HS-27A (cell line): ENCODE measurements at regions not wholly inside any gene's neighbourhood (a gene's known extent, or its start where the extent isn't known, plus 50 kb on each side); places are given as distances from the start of the nearest gene placed in this dataset.
"Not testable (repeated sequence)": the region's sequence is repeated elsewhere in the genome, so short reads cannot be mapped to it uniquely, and the experiment has no call there.

Experiments used
- DNase-seq: peaks from one replicate; pipeline ENCODE4 v3.0.0-alpha.2; 2012; ENCODE audit warnings: low read depth, missing footprints

DNA sequence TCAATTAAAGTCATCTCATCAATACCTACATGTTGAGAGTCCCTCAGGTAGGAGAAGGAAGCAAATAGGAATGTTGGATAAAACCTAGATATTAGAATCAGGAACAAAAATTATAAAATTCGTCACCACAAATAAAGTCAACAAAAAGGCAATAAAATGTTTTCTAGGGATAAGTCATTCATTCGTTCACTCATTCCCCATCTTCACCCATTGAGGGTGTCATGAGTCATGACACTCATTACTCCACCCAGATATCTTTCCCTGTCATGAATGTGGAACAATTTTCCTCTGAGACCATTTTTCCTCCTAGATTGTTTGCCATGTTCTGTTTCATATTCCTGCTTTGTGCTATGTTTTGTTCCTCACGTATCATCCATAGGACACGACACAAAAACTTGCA, 50.9 kb upstream of the OLIG3 start:
- no peak for DNase-seq

DNA sequence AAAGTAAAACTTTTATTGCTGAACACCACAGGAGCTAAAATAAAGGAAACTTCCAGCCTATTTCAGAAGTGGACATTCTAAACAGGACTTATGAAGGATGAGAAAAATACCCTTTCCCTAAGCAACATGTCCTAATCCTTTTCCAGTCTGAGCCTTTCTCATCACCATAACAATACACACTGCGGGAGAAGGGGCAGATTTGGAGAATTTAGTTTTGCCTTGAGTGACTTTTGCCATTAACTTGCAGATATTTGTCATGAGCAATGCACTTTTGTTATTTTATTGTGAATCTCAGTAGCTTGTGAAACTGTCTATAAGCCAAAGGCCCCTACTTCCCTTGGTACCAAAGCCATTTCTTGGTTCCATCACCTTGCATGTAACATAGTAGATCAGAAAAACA, 53.0 kb upstream of the OLIG3 start:
- no peak for DNase-seq

- DNase-seq: no peak
Measured at GRCh38 chr6:137547601-137548000, 53.4 kb upstream of the OLIG3 start.

- DNase-seq: no peak
Measured at GRCh38 chr6:137549106-137549505, 54.9 kb upstream of the OLIG3 start.

DNA sequence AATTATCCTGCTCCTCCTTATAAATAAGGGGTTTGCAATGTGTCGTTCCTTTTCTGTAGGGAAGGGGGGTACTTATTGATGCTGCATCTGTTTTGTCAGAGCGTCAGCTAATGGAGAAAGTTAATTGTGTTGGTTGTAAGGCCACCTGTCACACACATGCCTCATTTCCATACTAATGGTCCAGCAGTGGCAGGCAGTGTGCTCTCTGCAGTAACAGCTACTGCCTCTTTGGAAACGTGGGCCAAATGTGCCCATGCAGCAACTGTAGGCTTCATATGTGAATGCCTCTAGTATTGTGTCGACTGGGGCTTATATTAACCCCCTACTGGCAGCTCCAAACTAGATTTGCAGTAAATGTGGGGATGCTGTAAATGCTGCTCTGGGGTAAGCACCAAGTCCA, 56.3 kb upstream of the OLIG3 start:
- no peak for DNase-seq

DNA sequence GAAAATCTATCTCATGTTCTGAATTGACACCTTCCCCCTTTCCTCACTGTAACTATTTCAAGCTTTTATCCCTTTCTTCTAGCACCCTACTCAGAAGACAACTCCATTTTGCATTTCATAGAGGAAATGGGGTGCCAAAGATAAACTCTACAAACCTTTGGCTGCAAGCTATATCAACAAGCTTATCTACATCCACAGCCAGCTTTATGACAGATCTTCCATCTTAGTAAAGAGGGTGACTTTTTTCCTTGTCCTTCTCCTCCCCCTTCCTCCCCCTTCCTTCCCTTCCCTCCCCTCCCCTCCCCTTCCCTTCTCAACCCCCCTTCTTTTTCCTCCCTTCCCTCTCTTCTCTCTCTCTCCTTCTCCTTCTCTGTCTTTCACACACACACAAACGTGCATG, 58.0 kb upstream of the OLIG3 start:
- no peak for DNase-seq

DNA sequence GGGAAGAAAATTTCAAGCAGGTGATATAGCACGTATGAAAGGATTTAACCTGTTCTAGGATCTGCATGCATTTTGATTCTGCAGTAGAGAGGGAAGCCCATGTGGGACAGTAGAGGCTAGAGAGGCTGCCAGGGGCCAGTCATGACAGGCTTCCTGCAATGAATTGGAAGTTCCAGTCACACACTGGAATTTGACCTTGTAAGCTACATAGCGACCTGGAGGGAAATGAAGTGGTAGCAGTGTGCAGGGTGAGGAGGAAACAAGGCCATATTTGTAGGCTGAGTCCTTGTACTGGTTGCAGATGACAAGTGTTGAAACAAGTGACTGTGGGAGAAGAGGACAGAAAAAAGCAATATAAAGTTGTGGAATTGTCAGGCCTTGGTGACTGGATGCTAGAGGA, 58.6 kb upstream of the OLIG3 start:
- DNase-seq: no peak

DNA sequence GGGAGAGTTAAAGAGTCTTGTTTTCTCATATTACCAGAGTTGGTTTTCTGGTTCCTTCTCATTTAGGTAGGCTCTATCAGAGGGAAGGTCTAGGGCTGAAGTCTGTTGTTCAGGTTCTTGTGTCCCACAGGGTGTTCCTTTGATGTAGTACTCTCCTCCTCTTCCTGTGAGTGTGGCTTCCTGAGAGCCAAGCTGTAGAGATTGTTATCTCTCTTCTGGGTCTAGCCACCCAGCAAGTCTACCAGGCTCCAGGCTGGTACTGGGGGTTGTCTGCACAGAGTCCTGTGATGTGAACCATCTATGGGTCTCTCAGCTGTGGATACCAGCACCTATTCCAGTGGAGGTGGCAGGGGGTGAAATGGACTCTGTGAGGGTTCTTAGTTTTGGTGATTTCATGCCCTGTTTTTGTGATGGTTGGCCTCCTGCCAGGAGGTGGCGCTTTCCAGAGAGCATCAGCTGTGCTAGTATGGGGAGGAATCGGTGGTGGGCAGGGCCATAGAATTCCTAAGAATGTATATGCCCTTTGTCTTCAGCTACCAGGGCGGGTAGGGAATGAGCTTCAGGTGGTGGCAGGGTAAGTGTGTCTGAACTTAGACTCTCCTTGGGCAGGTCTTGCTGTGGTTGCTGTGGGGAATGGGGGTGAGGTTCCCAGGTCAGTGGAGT, 65.5 kb upstream of the OLIG3 start:
- not testable (repeated sequence) for DNase-seq

GRCh38 chr6:137560184-137560563, 66.0 kb upstream of the OLIG3 start:
- DNase-seq: no peak

- DNase-seq: no peak
Measured at GRCh38 chr6:137568067-137568466, 73.9 kb upstream of the OLIG3 start.

GRCh38 chr6:137570393-137570792, 76.2 kb upstream of the OLIG3 start:
- no peak for DNase-seq

DNA sequence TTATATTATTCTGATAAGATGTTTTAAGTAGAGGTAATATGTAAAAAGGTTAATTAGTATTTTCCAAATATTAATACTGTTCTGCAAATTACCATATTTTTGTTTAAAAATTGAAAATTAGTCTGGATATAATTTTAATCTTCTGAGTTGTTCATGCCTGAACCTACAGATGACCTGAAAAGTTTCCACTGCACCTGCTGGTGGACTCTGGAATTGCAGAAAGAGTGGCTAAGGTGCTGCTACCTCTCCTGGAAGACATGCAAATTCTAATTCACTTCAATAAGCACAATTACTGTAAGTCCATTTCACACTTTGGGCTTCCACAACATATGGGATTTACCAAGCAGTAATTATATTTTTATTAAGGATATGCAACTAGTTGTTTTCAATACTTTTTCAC, 77.7 kb upstream of the OLIG3 start:
- peak; percentile 12 for DNase-seq

- DNase-seq: no peak
Measured at GRCh38 chr6:137573739-137574138, 79.5 kb upstream of the OLIG3 start.

DNA sequence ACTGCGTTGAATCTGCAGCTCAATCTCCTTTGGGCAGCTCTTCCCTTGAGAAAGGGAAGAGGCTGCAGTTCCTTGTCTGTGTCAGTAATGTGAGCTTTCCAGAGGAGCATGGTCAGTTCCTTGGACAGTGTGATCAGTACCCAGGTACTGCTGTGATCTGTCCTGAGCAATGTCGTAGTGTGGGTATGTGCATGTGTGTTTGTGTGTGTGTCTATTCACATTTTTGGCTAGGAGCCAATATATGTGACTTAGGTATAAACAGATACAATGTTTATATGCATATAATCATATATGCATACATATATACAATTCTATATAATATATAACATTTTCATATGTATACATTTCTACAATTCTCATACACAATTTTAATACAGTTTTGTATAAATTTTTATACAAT, 85.4 kb upstream of the OLIG3 start:
- no peak for DNase-seq

DNA sequence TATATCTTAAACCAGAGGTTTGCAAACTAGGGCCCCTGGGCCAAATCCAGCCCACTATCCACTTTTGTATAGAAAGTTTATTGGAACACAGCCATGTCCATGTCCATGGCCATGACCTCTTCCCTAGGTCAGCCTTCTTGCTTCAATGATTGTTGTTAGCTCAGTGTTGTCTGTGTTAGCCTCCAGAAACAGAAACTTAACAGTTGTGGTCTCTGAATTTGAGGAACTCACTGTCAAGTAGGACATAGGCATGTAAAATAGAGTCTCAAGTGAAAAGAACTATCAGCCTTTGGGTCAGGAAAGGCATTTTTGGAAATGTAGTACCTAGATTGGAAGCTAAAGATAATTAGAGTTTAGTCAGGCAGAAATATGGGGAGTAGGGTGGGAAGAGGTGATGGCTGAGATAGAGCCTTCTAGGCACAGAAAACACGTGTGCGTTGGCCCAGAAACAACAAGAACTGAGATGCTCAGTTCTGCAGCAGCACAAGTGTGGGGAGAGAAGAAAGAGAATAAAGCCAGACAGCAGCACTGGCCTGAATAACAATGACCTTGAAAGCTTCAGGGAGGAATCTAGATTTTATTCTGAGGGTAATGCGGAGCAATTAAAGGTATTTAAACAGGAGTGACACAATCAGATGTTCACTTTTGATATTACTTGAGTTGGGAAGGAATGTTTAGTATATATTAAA, 87.0 kb upstream of the OLIG3 start:
- no peak for DNase-seq

- not testable (repeated sequence) for DNase-seq
Measured at GRCh38 chr6:137583519-137583918, 89.3 kb upstream of the OLIG3 start.

DNA sequence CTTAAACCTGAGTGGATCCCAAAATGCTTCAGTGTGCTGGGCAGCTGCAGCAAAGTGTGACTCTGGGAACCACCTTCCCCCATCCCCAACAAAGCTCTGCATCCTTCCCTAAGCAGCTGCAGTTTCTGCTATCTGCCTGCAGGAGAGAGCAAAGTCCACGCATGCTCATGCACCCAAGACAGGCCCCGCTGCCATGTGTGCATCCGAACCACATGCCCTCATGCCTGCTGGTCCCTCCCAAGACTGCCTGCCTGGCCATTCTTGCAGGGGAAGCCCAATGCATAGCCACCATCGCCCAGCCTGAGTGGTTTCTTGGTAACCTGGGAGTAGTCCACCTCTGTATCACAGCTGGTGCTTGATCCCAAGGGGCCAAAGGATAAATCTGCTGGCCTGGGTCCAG, 94.3 kb upstream of the OLIG3 start:
- no peak for DNase-seq

GRCh38 chr6:137589067-137589848, 95.1 kb upstream of the OLIG3 start:
- DNase-seq: no peak

- no peak for DNase-seq
Measured at GRCh38 chr6:137590684-137591083, 96.5 kb upstream of the OLIG3 start.

GRCh38 chr6:137601471-137601870, 107.3 kb upstream of the OLIG3 start:
- no peak for DNase-seq

GRCh38 chr6:137602313-137603197, 108.4 kb upstream of the OLIG3 start:
- DNase-seq: no peak

DNA sequence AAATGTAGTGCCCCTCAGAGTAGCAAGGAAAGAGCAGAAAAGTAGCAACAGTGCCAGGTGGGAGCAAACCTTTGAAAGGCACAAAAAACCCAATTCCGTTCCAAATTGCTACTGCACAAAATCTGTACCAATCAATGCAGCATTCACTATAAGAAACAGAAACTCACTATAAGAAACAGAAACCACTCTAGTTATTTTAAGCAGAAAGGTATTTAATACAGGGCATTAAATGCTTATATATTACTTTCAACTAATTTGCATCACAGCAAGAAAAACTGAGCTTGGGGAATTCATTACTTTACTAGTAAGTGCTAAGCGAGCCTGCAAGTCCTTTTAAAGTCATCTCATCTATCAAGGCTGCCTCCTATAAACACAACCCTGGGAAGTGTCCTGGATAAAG, 116.5 kb upstream of the OLIG3 start:
- DNase-seq: no peak
